CD1c-positive myeloid dendritic cell (primary cell): ENCODE measurements at regions not wholly inside any gene's neighbourhood (a gene's known extent, or its start where the extent isn't known, plus 50 kb on each side); places are given as distances from the start of the nearest gene placed in this dataset.
"Not testable (repeated sequence)": the region's sequence is repeated elsewhere in the genome, so short reads cannot be mapped to it uniquely, and the experiment has no call there.

Experiments used
- DNase-seq: peaks from one replicate; pipeline ENCODE4 v3.0.0-alpha.2; 2016; ENCODE audit errors: extremely low spot score

DNA sequence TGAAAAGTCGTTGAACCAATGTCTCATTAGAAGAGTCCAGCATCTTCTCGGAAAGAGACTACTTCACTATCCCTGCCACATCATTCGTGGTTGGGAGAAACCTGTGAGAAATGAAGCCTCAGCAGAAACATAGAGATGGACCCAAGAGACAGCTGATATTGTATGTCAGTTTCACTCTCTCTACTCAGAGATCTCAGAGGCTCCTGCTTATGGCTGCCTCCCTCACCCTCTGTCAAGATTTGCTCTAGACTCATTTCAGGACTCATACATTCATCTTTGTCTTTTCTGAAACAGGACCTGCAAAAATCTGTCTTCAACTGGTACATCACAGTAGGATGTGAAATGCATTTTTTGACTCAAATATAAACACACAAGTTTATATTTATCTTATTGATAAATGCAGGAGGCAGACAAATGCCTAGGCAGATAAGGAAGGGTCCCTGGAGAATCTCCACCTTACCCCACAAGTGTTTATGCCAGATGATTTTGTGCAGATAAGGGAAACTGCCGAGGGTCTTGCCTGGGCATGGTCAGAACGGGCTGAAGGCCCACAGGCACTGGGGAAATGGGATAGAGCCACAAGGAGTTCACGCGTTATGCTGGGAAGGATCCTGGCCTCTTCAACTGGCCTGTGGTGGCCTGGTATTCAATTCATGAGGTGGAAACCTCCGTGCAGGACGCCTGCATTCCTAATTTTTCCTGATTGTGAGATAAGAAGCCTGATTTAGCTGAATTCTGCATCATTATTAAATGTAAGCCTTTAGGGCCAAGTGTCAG is 1834.0 kb upstream of the PCDH20 start:
- DNase-seq, result no peak

DNA sequence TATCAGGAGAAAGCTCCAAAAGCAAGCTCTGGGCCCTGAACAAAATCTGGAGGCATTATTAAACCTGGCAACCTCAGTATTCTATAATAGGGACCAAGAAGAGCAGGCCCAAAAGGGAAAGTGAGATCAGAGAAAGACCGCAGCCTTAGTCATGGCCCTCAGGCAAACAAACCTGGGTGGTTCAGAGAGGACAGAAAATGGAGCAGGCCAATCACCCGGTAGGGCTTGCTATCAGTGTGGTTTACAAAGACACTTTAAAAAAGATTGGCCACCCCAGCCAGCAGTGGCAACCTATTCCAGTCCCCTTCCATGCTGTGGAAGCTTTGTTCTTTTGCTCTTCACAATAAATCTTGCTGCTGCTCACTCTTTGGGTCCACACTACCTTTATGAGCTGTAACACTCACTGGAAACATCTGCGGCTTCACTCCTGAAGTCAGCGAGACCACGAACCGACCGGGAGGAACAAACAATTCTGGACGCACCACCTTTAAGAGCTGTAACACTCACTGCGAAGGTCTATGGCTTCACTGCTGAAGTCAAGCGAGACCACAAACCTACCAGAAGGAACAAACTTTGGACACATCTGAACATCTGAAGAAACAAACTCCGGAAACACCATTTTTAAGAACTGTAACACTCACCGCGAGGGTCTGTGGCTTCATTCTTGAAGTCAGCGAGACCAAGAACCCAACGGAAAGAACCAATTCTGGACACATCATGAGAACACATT is 1821.2 kb upstream of the PCDH20 start:
- not testable (repeated sequence) for DNase-seq

DNA sequence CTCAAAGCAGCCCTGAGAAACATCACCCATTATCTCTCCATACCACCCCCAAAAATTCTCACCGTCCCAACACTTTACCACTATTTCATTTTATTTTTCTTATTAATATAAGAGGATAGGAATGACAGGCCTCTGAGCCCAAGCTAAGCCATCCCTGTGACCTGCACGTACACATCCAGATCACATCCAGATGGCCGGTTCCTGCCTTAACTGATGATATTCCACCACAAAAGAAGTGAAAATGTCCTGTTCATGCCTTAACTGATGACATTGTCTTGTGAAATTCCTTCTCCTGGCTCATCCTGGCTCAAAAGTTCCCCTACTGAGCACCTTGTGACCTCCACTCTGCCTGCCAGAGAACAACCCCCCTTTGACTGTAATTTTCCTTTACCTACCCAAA is 1802.9 kb upstream of the PCDH20 start:
- DNase-seq, result not testable (repeated sequence)

DNA sequence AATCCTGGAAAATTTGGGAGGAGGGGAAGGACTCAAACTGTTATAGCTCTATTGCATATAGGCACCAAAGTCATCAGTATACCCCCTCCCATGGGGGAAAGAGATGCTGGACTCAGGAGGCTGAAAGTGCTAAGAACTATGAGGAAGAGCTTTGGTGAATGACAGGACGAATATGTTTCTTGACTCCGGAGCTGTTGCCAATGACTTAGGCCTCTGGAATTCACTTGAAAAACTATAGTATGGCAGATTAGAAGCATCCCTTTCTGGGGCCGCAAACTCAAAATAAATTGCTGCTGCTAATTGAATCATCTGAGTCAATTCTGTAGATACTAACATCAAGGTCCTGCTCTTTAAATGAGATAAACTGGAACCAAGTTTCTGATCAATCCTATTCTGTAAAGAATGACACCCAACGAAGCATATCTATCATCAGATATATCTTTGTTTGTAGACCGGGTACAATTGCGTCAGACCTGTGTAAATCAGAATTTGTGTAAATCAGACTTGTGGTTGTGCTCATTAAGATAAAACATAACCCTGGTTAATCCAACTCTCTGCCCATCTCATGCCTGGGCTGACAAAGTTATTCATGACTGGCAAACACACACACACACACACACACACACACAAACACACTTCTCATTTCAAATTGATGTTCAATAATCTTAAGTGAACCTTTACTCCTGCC is 1793.8 kb upstream of the PCDH20 start:
- no peak for DNase-seq

DNA sequence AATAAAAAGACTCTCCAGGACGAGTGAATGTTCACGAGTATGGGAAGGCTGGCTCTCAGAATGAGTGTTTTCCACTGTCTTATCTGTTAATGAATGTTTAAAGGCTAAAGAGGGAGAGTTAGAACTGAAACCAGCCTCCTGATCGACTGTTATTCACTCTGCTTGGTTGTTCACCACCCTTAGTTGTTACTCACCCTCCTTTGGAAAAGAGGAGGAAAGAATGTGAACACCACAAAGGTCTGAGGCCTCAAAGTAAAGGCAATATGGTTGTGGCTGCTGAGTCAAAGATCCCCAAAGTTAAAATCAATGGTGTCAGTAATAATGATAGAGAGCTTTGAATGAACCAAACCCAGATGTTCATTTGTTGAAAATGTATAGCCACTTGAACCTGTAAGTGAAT is 1793.2 kb upstream of the PCDH20 start:
- DNase-seq, result no peak

DNA sequence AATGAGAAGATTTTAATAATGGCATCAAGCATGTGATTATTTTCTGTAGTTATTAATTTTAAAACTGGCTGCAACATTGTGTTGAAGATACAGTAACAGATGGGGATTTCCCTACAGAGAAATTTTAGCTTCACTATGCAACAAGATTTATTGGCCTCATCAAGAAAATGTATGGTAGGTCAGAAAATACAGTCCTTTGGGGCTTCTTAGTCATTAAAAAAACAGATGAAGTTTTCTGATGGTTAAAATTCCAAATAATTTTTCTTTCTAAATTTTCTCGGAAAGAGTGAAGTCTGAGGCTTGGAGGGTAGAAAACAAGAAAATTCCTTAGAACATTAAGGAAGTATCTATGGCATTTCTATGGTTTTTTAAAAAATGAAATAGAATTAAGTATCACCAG is 1790.8 kb upstream of the PCDH20 start:
- DNase-seq, result no peak

DNA sequence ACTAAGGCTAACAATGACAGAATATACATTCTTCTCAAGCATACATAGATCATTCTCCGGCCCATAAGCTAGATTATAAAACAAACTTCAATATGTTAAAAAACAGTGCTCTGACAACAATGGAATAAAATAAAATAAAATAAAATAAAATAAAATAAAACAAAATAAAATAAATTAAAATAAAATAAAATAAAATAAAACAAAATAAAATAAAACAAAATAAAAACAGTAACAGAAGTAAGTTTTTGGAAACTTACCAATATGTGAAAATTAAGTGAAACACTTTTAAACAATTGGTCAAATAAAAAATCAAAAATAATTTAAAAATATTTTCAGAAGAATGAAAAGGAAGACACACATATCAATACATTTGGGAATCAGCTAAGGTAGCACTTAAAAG is 1785.8 kb upstream of the PCDH20 start:
- no peak for DNase-seq

DNA sequence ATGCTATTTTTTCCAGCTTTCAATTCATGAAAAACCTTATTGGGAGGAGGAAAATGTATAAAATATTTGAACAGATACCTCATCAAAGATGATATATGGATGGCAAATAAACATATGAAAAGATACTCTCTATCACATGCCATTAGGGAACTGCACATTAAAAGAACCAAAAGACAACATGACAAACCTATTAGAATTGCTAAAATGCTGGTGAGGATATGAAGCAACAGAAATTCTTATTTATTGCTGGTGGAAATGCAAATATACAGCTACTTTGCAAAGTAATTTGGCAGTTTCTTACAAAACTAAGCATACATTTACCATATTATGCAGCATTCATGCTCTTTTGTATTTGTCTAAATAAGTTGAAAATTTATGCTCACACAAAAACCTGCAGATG is 1783.9 kb upstream of the PCDH20 start:
- no peak for DNase-seq

DNA sequence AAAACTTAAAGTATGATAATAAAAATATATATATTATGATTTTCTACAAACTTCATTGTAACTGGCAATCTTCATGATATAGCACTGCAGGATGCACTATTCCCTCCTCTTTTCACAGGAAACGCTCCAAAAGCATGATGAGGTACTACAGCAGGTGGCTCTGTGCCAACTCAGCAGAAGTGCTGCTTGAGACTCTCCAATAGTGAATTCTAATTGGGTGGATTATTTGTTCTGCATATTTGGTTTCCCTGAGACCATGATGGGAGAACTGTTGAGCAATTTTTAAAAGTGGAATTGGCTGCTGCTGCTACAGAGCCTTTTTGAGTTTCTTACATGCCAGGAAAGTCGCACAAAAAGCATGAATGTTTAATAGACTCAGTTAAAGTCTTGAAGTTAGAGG is 1782.4 kb upstream of the PCDH20 start:
- no peak for DNase-seq

DNA sequence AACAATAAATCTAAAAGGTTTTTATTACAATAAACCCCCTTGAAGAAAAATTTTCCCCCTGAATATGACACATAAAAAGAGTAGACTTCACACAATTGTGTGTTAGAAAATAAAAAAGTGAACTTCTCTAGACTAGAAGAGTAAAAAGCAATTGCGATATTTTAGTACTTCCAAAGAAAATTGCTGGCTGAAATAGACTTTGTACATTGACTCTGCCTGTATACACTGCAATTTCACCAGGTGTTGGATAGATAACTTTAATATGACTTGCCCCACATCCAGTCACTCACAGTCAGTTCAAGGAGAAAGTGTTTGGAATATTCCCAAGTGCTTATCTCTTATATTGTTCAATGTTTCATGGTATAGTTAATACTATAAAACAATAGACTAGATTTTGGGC is 1780.1 kb upstream of the PCDH20 start:
- no peak for DNase-seq

DNA sequence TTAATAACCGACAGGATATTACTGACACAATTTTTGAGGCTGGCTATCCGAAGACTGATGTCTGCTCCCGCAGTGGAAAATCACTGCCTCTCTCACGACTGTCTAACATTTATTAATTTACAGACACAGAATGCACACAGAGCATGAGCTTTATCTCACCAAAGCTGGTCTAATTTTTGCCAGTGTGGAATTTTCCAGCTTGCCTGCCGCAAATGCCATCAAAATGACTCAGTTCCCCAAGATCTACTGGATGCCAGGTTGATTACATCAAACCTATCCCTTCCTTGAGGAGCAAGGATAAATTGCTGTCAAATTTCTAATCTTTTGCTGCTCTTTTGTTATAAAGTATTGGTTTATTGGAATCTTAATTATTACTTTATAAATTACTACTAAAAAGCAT is 1775.1 kb upstream of the PCDH20 start:
- DNase-seq, result no peak

DNA sequence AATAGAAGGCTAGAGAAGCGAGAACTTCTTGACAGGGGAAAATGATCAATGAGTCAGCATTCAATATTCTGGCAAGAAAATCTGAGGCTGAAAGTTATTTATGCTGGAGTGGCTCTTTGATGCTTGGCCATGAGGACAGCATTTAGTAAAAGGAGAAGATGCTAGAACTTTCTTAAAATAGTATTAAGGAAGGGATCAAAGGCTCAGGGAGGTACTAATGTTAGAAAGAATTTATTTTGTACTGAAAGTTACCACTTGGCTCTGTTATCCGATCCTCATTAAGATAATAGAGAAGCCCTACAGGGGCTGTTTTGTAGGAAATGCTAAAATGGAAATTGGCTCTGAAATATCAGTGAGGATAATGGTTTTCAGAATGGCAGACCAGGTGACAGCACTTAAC is 1774.6 kb upstream of the PCDH20 start:
- DNase-seq, result no peak

DNA sequence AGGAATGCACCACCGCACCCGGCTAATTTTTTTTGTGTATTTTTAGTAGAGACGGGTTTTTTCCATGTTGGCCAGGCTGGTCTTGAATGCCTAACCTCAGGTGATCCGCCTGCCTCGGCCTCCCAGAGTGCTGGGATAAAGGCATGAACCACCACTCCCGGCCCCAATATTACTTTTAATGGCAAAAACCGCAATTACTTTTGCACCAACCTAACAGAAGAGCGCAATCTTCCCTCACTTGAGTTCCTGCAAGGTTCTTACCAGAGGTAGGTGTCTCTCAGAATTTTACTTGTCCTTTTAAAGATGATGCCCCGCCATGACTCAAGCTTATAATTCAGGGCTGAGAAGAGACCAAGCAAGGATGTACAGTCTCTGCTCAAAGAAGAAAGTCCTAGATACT is 1774.1 kb upstream of the PCDH20 start:
- no peak for DNase-seq

DNA sequence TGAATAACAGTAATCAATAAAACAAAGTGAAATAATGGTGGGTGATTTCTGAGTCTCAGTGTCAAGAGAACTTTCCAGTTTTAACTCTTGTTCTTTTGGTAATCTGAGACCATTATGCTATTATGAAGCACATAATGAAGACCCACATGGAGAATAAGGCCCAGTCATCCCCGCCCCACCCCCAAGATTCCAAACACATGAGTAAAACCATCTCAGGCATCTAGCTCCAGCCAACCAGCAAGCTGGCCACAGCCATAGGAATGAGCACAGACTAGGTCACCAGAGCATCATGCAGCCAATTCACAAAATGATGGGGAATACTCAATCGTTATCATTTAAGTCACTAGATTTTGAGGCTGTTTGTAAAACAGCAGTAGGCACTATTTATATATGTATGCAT is 1769.0 kb upstream of the PCDH20 start:
- no peak for DNase-seq

DNA sequence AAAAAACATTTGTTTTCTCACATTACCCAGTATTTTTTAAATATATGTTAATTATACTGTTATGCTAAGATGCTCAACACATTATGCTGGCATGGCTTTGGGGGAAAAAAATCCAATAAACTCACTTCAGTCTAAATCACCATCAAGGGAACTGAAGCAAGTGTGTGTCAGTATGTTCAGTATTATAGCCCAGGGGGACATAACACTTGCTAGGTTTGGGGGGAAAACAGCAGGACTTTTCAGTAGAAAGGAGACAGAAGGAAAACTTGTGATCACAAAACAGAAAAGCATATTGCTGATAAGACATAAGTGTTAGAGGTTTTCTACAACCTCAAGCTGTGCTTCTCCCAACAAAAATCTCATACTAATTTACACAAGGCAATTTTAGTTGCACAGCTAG is 1759.9 kb upstream of the PCDH20 start:
- no peak for DNase-seq

DNA sequence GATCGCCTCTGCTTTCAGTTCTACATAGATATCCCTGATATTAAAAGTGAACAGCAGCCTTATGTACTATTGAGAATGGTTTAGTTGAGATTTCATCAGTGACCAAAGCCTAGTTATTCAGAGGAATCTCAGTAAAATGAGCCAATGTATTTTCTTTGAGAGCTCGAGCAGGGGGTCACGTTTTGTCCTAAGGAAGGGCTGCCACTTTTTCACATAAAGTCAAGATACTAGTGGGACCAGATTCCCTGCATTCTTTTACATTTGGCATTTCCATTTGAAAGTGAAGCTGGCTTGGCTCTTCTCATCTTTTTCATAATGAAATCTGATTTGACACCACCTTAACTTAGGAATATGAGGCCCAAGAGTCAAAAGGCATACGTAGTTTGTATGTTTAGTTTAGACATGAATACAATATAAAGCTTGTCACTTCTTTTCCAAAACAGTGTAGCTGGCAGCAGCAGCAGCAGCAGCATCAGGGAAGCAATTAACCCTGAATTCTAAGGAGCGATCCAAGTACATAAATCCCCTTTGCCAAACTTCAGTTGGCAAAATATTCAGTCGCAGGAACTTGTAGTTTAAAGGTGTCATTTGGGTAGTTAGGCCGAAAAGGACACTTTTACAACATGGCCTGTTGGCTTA is 1752.2 kb upstream of the PCDH20 start:
- no peak for DNase-seq

DNA sequence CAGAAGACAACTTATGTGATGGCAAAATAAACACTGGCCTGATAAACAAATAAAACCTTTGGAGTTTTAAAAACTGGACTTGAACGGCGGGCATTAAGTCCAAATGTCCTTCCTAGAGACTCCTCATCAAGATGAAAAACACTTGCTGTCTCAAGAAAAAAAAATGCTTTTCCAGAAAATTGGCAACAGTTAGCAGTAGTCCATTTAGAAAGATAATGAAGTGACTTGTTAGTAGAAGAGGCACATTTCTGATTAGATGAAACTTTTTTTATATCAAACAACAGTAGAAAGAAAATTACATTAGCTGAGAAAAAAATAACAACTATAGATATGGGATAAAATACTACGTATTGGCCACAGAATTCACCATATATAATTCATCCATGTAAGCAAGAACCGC is 1750.7 kb upstream of the PCDH20 start:
- no peak for DNase-seq

DNA sequence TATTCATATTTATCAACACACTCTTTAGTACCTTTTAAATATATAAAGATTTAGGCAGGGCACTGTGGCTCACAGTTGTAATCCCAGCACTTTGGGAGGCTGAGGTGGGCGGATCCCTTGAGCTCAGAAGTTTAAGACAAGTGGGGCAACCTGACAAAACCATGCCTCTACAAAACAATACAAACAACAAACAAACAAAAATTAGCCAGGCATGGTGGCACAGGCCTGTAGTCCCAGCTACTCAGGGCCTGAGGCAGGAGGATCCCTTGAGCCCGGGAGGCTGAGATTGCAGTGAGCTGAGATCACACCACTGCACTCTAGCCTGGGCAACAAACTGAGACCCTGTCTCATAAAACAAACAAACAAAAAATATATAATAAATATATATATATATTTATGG is 1748.3 kb upstream of the PCDH20 start:
- no peak for DNase-seq

DNA sequence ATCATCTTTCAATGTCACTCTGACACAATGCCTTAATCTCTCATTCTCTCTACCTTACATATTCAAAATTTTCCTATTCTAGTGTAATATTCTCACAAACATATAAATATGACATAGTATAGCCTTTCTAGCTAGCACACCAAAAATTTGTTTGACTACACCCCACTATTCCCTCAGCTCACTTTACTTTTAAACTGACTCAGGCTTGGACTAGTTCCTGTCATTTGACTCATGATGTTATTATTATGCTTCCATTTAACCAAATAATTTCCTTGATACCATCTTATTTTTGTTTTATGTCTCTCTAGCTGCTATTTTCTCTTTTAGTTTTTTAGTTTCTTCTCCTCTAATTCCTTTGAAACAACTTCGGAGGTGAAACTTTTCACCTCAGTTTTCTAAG is 1745.6 kb upstream of the PCDH20 start:
- DNase-seq, result no peak

DNA sequence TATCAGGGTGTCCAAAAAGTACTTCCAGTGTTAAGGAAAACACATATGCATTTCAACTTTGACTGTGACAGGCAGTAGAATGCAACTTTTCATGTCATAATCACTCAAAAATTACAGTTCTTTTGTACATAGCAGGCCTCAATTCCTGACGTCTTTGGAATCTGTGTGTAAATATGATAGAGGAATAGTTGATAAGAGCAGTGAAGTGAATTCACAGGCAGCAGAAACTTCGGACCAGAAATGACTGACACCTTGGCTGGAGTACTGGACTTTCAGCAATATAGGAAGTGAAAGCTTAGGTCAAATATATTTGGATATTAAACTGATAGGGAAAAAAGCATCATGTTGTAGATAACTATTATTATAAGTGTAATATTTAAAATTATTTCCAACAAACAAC is 1741.2 kb upstream of the PCDH20 start:
- DNase-seq, result no peak

DNA sequence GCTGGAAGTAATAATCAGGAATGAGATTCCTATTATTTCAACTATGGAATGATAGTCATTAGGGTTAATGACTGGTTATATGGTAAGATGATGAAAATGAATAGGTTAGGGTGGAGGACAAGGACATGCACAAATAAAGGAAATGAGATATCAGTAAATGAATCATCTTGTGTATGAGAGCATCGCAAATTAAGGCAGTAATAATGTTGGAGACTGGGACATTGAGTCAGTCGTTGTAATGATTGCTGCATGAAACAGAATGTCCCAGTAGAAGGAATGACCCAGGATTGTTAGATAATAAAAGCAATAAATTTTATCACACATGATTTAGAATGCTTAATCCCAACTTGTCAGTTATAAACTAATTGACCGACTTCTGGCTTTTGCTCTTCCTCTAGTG is 1733.7 kb upstream of the PCDH20 start:
- no peak for DNase-seq

DNA sequence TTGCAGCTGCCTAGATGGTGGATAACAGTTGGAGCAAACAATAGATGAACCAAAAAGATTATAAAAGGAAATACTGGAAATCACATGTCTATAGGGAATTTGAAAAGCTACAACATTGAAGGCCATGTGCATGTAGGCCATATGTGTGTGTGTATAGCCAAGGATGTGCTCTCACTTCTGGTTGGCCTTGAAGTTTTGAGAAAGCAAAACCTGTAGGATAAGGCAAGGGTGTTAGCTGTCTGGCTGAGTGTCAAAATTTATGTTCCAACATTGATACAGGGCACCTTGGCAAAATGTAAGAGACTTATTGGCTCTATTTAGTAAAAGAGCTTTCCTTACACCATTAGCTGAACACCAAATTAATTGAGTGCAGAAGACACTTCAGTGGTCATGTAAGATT is 1723.6 kb upstream of the PCDH20 start:
- no peak for DNase-seq

DNA sequence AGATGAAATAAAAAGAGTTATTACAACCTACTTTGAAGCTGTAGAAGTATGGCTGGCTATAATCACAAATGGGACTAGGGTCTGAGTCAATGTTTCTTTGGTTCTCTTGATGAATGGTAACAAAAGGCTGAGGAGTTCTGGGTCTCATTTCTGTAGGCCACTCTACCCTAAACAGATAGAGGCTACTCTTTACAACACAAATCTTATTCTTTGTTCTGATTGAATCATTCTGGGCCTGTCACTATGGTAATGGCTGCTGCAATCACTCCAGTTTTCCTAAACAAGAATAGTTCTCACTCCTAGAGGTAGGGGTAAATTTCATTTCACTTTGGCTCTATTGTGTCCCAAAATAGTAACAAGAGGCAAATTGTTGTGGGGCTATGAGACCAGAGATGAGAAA is 1714.3 kb upstream of the PCDH20 start:
- no peak for DNase-seq
